SK-N-SH (cell line): ENCODE measurements at regions not wholly inside any gene's neighbourhood (a gene's known extent, or its start where the extent isn't known, plus 50 kb on each side); places are given as distances from the start of the nearest gene placed in this dataset.

Experiments
- CTCF ChIA-PET: fragments of 300-600, 350-600 bp; formaldehyde crosslinking; extraction: SDS; loops from one replicate; lab custom pipeline; 2021; lab: Yijun Ruan, JAX
- POLR2A ChIA-PET: fragments of 350-600 bp; sonication (Branson Sonifier 250); formaldehyde crosslinking; extraction: SDS; loops from one replicate; lab custom pipeline; 2020; ENCODE audit warnings: antibody characterized with exemption, inconsistent platforms; lab: Yijun Ruan, JAX
- DNase-seq: peaks from one replicate; pipeline ENCODE4 v3.0.0; 2012
- H2AFZ ChIP-seq: fragments of 200-600 bp; sonication (generic); 2 replicates; pipeline ENCODE4 v1.8.1; 2016; ENCODE audit warnings: antibody characterized with exemption, mild to moderate bottlenecking, low read depth
- H3F3A ChIP-seq: fragments of 200-600 bp; sonication (generic); replicated peaks from 2 replicates; pipeline ENCODE3; 2016; ENCODE audit warnings: antibody characterized with exemption, mild to moderate bottlenecking; ENCODE audit not compliant: insufficient read depth
- H3K27ac ChIP-seq, 2 experiments: fragments of 200-500 bp in 1 of 2; fragments of 200-600 bp in 1 of 2; sonication (Bioruptor generic) in 1 of 2; sonication (generic), shearing (Covaris generic) in 1 of 2; 2 replicates each; pipeline versions ENCODE4 v1.5.1 to v1.6.1; 2014 to 2016; ENCODE audit warnings: low read depth in 2 of 2, inconsistent platforms in 1 of 2, low read length in 1 of 2, mild to moderate bottlenecking in 1 of 2, mixed read lengths in 1 of 2
- H3K27me3 ChIP-seq: fragments of 200-600 bp; sonication (generic), shearing (Covaris generic); 2 replicates; pipeline ENCODE4 v1.6.1; 2016; ENCODE audit warnings: mixed run types; ENCODE audit not compliant: insufficient read depth
- H3K36me3 ChIP-seq, 2 experiments: fragments of 200-500 bp in 1 of 2; fragments of 200-600 bp in 1 of 2; sonication (Bioruptor generic) in 1 of 2; sonication (generic) in 1 of 2; replicated peaks in 1 of 2; 2 replicates each; pipeline versions ENCODE3 to v1.5.1; 2014 to 2016; ENCODE audit warnings: low read length in 1 of 2, mild to moderate bottlenecking in 1 of 2; ENCODE audit not compliant: insufficient read depth in 2 of 2, control insufficient read depth in 1 of 2
- H3K4me1 ChIP-seq, 2 experiments: fragments of 200-500 bp in 1 of 2; fragments of 200-600 bp in 1 of 2; sonication (Bioruptor generic) in 1 of 2; sonication (generic), shearing (Covaris generic) in 1 of 2; 2 replicates each; pipeline versions ENCODE4 v1.5.1 to v1.6.1; 2014 to 2016; ENCODE audit warnings: low read depth in 1 of 2, low read length in 1 of 2, mixed run types in 1 of 2; ENCODE audit not compliant: insufficient read depth in 2 of 2, control insufficient read depth in 1 of 2
- H3K4me2 ChIP-seq: fragments of 200-600 bp; sonication (generic), shearing (Covaris generic); 2 replicates; pipeline ENCODE4 v1.6.1; 2017; ENCODE audit warnings: mixed run types
- H3K4me3 ChIP-seq, 2 experiments: fragments of 200-500 bp in 1 of 2; fragments of 200-600 bp in 1 of 2; sonication (Bioruptor generic) in 1 of 2; sonication (generic), shearing (Covaris generic) in 1 of 2; 2 replicates each; pipeline versions ENCODE4 v1.5.1 to v1.8.1; 2014 to 2016; ENCODE audit warnings: low read depth in 2 of 2, inconsistent platforms in 1 of 2, low read length in 1 of 2, mild to moderate bottlenecking in 1 of 2, mixed read lengths in 1 of 2, moderate library complexity in 1 of 2
- H3K79me2 ChIP-seq: fragments of 200-600 bp; sonication (generic); 2 replicates; pipeline ENCODE4 v1.8.1; 2017; ENCODE audit warnings: mild to moderate bottlenecking; ENCODE audit not compliant: insufficient read depth
- H3K9ac ChIP-seq: fragments of 200-600 bp; sonication (generic); 2 replicates; pipeline ENCODE4 v1.6.1; 2017; ENCODE audit warnings: mixed run types
- H3K9me2 ChIP-seq: fragments of 200-600 bp; sonication (generic); 2 replicates; pipeline ENCODE4 v1.6.1; 2017; ENCODE audit warnings: mixed run types
- H3K9me3 ChIP-seq: fragments of 200-600 bp; sonication (generic); 2 replicates; pipeline ENCODE4 v1.6.1; 2017; ENCODE audit warnings: mixed run types, mild to moderate bottlenecking, moderate library complexity
- H4K20me1 ChIP-seq: fragments of 200-600 bp; sonication (generic); 2 replicates; pipeline ENCODE4 v1.6.1; 2017; ENCODE audit warnings: mild to moderate bottlenecking, mixed run types; ENCODE audit not compliant: insufficient read depth
- CHD2 ChIP-seq: fragments of 150-350 bp; IDR thresholded peaks from 2 replicates; pipeline ENCODE4 v1.6.1; 2018; ENCODE audit warnings: low read length; ENCODE audit not compliant: partially characterized antibody
- CTCF ChIP-seq: fragments of 200-600 bp; sonication (generic); IDR thresholded peaks from 2 replicates; pipeline ENCODE4 v1.6.1; 2017; ENCODE audit warnings: antibody characterized with exemption, mild to moderate bottlenecking, moderate library complexity
- ELF1 ChIP-seq: IDR thresholded peaks from 2 replicates; pipeline ENCODE4 v1.4.0; 2012
- EZH2phosphoT487 ChIP-seq: fragments of 200-600 bp; sonication (generic); IDR thresholded peaks from 2 replicates; pipeline ENCODE4 v1.6.1; 2017; ENCODE audit warnings: low read depth, mixed run types, mild to moderate bottlenecking, antibody characterized with exemption, moderate library complexity, borderline replicate concordance
- GABPA ChIP-seq: IDR thresholded peaks from 2 replicates; pipeline ENCODE4 v1.4.0; 2012; ENCODE audit warnings: low read depth, mild to moderate bottlenecking
- IRF3 ChIP-seq: fragments of 150-350 bp; IDR thresholded peaks from 2 replicates; pipeline ENCODE4 v1.6.1; 2016; ENCODE audit warnings: mild to moderate bottlenecking, low read depth, low read length
- JUND ChIP-seq: IDR thresholded peaks from 2 replicates; pipeline ENCODE4 v1.4.0; 2012
- MAX ChIP-seq: IDR thresholded peaks from 2 replicates; pipeline ENCODE4 v1.4.0; 2012; ENCODE audit warnings: low read depth
- MXI1 ChIP-seq: IDR thresholded peaks from 2 replicates; pipeline ENCODE4 v1.6.1; 2012; ENCODE audit warnings: mild to moderate bottlenecking, low read depth, low read length, improper control_type of control experiment
- NFIC ChIP-seq: IDR thresholded peaks from 2 replicates; pipeline ENCODE4 v1.4.0; 2012; ENCODE audit warnings: borderline replicate concordance
- NRF1 ChIP-seq: IDR thresholded peaks from 2 replicates; pipeline ENCODE4 v1.6.1; 2012; ENCODE audit warnings: low read depth, mild to moderate bottlenecking, low read length
- POLR2AphosphoS5 ChIP-seq: IDR thresholded peaks from 2 replicates; pipeline ENCODE4 v1.6.1; 2012; ENCODE audit warnings: low read depth, low read length
- RCOR1 ChIP-seq: fragments of 150-350 bp; IDR thresholded peaks from 2 replicates; pipeline ENCODE4 v1.6.1; 2017; ENCODE audit warnings: antibody characterized with exemption, low read length
- RFX5 ChIP-seq: IDR thresholded peaks from 2 replicates; pipeline ENCODE4 v1.6.1; 2012; ENCODE audit warnings: mild to moderate bottlenecking, improper control_type of control experiment, low read length
- RXRA ChIP-seq: IDR thresholded peaks from 2 replicates; pipeline ENCODE4 v1.4.0; 2012; ENCODE audit warnings: low read depth, mild to moderate bottlenecking, borderline replicate concordance
- SIN3A ChIP-seq: IDR thresholded peaks from 2 replicates; pipeline ENCODE4 v1.6.1; 2012; ENCODE audit warnings: low read depth, mild to moderate bottlenecking, low read length, moderate library complexity, borderline replicate concordance
- TAF1 ChIP-seq: IDR thresholded peaks from 2 replicates; pipeline ENCODE4 v1.6.1; 2012; ENCODE audit warnings: low read depth, mild to moderate bottlenecking, low read length, moderate library complexity, borderline replicate concordance
- WGBS: methylation state at CpG from one replicate; pipeline ENCODE4 v1.1.6; 2017; ENCODE audit warnings: low lambda C conversion rate; 5-methylcytosine and 5-hydroxymethylcytosine counted together
- TF ChIP-seq, protein P1 (sequence below): IDR thresholded peaks from 2 replicates; pipeline ENCODE4 v1.4.0; 2012; ENCODE audit warnings: low read depth, borderline replicate concordance
- TF ChIP-seq, protein P2 (sequence below): IDR thresholded peaks from 2 replicates; pipeline ENCODE4 v1.4.0; 2012; ENCODE audit warnings: low read depth, borderline replicate concordance
- TF ChIP-seq, protein P3 (sequence below): IDR thresholded peaks from 2 replicates; pipeline ENCODE4 v1.6.1; 2012; ENCODE audit warnings: mild to moderate bottlenecking, low read depth, low read length, moderate library complexity

DNA sequence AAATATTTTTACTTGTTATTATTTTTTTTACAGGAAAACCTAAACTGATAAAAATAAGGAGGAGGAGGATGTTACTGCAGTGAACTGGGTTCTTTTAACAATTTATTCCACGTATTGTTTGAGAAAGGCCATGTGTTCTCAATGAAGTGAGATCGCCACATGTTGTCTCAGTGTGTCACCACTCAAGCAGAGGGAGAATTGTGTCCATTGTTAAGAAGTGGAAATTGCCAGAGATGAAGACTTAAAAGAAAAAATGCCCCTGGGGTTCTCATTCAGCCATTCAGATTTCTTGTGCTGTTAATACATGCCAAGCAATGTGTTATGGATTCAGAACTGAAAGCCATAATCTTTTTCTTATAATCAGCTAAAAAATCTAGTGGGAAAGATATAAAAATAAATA is 297.1 kb downstream of the NSUN3 start:
- no peaks in the 10 kb centered on the region for H3K36me3 ChIP-seq
- no peak overlapping the region for H3K27ac ChIP-seq
- no peaks in the 10 kb centered on the region for H3F3A ChIP-seq
- TF ChIP-seq RFX5: no peak
- TF ChIP-seq CHD2: no peak
- TF ChIP-seq, protein P1, sequence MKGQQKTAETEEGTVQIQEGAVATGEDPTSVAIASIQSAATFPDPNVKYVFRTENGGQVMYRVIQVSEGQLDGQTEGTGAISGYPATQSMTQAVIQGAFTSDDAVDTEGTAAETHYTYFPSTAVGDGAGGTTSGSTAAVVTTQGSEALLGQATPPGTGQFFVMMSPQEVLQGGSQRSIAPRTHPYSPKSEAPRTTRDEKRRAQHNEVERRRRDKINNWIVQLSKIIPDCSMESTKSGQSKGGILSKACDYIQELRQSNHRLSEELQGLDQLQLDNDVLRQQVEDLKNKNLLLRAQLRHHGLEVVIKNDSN: no peak
- TF ChIP-seq NRF1: no peak
- TF ChIP-seq CTCF: no peak
- no peak for TF ChIP-seq RXRA
- no peak for TF ChIP-seq POLR2AphosphoS5
- no peak for TF ChIP-seq MXI1
- no peak for TF ChIP-seq MAX
- TF ChIP-seq, protein P2, sequence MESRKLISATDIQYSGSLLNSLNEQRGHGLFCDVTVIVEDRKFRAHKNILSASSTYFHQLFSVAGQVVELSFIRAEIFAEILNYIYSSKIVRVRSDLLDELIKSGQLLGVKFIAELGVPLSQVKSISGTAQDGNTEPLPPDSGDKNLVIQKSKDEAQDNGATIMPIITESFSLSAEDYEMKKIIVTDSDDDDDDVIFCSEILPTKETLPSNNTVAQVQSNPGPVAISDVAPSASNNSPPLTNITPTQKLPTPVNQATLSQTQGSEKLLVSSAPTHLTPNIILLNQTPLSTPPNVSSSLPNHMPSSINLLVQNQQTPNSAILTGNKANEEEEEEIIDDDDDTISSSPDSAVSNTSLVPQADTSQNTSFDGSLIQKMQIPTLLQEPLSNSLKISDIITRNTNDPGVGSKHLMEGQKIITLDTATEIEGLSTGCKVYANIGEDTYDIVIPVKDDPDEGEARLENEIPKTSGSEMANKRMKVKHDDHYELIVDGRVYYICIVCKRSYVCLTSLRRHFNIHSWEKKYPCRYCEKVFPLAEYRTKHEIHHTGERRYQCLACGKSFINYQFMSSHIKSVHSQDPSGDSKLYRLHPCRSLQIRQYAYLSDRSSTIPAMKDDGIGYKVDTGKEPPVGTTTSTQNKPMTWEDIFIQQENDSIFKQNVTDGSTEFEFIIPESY: no peak
- TF ChIP-seq, protein P3, sequence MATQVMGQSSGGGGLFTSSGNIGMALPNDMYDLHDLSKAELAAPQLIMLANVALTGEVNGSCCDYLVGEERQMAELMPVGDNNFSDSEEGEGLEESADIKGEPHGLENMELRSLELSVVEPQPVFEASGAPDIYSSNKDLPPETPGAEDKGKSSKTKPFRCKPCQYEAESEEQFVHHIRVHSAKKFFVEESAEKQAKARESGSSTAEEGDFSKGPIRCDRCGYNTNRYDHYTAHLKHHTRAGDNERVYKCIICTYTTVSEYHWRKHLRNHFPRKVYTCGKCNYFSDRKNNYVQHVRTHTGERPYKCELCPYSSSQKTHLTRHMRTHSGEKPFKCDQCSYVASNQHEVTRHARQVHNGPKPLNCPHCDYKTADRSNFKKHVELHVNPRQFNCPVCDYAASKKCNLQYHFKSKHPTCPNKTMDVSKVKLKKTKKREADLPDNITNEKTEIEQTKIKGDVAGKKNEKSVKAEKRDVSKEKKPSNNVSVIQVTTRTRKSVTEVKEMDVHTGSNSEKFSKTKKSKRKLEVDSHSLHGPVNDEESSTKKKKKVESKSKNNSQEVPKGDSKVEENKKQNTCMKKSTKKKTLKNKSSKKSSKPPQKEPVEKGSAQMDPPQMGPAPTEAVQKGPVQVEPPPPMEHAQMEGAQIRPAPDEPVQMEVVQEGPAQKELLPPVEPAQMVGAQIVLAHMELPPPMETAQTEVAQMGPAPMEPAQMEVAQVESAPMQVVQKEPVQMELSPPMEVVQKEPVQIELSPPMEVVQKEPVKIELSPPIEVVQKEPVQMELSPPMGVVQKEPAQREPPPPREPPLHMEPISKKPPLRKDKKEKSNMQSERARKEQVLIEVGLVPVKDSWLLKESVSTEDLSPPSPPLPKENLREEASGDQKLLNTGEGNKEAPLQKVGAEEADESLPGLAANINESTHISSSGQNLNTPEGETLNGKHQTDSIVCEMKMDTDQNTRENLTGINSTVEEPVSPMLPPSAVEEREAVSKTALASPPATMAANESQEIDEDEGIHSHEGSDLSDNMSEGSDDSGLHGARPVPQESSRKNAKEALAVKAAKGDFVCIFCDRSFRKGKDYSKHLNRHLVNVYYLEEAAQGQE: no peak
- no peak for TF ChIP-seq SIN3A
- no peak for TF ChIP-seq ELF1
- no peak for TF ChIP-seq RCOR1
- no peak for TF ChIP-seq GABPA
- no peak for TF ChIP-seq JUND
- TF ChIP-seq IRF3: no peak
- no peak for TF ChIP-seq EZH2phosphoT487
- TF ChIP-seq TAF1: no peak
- no peak for TF ChIP-seq NFIC
- no peak overlapping the region for H3K4me2 ChIP-seq
- no peaks in the 10 kb centered on the region for H4K20me1 ChIP-seq
- no peak overlapping the region for H2AFZ ChIP-seq
- ChIA-PET CTCF (no interaction called here), POLR2A (no interaction called here)
- H3K4me1 ChIP-seq: no peaks in the 10 kb centered on the region; a peak in 1 of 4 replicates
- no peak overlapping the region for H3K4me3 ChIP-seq
- no peaks in the 10 kb centered on the region for H3K27me3 ChIP-seq
- H3K9ac ChIP-seq: no peak overlapping the region
- no peaks in the 10 kb centered on the region for H3K79me2 ChIP-seq
- no peaks in the 10 kb centered on the region; the same call in 1 of the 2 replicates for H3K9me3 ChIP-seq
- 54% methylated on average over 2 of the region's 2 CpGs for whole genome bisulfite sequencing
- H3K9me2 ChIP-seq: no peaks in the 10 kb centered on the region
- DNase-seq: no peak
